ENCODE measurements at regions not wholly inside any gene's neighbourhood (a gene's known extent, or its start where the extent isn't known, plus 50 kb on each side); places are given as distances from the start of the nearest gene placed in this dataset.

DNA sequence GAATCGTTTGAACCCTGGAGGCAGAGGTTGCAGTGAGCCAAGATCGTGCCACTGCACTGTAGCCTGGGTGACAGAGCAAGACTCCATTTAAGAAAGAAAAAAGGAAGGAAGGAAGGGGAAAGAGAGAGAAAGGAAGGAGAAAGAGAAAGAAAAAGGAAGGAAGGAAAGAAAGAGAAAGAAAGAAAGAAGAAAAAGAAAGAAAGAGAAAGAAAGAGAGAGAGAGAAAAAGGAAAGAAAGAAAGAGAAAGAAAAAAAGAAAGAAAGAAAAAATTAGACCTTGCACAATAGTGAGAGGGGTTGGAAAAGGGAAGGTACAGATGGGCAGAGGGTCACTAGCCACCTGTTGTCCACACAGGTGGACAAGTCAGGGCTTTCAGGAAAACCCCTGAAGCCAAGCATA is 57.6 kb upstream of the RTL6 start:
- no peak for DNase-seq

DNA sequence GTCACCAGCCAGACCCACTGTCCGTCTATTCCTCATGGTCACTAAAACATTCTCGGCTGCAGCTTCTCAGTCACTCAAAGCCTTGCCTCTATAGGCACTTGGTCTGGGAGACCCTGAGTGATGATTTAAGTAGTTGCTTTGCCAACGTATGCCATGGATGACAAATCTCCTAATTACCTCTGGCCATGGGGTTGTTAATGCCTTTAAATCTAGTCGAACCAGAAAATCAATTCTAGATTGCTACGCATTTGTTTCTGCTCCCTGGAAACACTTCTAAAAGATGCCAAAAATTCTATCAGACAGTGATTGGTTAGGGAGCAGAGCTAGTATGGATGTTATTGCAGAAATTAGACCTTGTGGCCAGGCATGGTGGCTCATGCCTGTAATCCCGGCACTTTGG is 57.0 kb upstream of the RTL6 start:
- no peak for DNase-seq

DNA sequence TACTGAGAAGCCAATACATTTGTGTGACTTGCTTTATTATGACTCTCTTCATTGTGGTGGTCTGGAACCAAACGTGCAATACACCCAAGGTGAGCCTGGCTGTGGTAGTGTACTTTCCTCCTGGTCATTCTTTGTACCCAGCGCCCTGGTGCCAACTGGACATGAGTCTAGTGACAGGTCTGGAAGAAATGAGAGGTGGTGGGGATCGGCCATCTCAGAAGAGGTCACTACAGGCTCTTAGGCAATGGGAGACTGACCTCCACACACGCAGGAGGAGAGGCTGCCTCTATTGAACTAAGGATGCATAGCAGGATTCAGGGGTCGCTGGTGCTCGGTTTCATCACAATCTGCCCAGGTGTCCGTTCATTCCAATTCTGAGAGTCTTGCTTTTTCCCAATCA is 56.4 kb upstream of the RTL6 start:
- no peak for DNase-seq

DNA sequence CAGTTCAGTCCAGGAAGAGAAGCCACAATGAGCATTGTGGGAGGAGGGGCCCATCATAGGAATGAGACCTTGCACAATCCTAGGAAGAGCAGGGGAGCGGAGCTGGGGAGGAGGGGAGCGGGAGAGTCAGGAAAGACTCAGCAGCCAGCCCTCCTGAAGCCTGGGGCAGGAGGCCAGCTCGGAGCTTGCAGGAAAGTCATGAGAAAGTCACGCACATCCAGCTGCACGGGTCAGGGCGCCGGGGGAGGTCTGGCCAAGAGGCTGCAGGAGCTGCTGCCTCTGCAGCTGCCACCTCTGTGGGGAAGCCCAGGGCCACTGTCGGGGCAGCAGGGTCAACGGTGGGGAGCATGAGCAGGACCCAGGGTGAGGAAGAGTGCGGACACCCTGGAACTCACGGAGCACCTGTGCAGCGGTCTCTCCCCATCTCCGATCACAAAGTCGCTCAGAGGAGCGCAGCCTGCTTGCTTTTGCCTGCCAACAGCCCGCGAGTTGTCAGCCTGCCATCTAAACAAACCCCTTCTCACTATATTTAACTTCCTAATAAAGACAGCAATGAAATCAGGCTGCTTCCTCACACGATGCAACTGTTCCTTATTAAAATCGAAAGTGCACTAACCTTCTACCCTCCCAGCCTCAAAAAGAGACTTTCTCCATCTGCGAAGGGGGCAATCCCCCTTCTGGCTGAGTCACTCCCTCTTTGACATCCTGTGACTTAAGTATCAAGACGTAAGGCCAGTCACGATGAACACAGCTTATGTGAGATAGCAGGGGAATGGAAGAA is 52.9 kb upstream of the RTL6 start:
- peak; percentile 61 for DNase-seq

DNA sequence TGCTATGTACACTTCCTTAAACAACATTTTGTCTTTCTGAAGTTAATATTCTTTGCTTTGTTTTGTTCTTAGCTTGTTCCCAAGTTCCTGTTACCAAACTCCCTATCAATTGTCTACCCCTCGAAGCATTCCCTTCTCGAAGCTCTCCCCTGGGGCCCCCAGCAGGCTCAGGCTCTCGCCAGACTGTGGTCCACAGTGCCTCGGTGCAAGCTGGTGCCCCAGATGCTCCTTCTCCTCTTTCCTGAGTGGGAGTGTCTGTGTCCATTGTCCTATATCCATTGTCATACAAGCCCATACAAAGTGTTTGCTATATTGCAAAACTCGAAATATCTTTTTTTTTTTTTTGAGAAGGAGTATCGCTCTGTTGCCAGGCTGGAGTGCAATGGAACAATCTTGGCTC is 51.7 kb upstream of the RTL6 start:
- DNase-seq, result no peak

DNA sequence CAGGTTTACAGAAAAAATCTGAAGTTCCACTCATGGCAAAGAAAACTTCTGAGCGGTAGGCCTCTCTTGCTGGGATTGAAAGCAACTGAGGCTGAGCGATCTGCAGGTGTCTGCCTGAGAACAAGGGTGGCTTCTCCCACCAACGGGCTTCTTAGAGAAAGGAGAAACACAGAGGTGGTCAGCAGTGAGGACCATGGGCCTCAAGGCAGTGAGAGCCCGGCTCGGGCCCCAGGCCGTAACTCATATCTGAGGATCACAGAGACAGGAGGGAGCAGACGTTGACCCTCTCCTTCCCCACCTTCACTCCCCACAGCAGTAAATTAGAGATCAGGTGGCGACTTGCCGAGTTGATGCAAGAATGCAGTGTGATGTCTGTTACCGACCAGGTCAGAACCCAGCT is 50.9 kb upstream of the RTL6 start:
- no peak for DNase-seq
